ENCODE measurements at regions not wholly inside any gene's neighbourhood (a gene's known extent, or its start where the extent isn't known, plus 50 kb on each side); places are given as distances from the start of the nearest gene placed in this dataset.

GRCh38 chr6:4463236-4463635, 313.0 kb upstream of the CDYL start:
- TF ChIP-seq ZFX (IDR thresholded peaks at IDR 0.05) (no peak), CTCF (conservative IDR thresholded peaks at IDR 0.05) (no peak)
- H3K27ac ChIP-seq, result no peak overlapping the region

GRCh38 chr6:4460586-4461475, 315.4 kb upstream of the CDYL start:
- H3K27ac ChIP-seq, result no peak overlapping the region

GRCh38 chr6:4459996-4460395, 316.2 kb upstream of the CDYL start:
- TF ChIP-seq ZFX (IDR thresholded peaks at IDR 0.05) (no peak), CTCF (conservative IDR thresholded peaks at IDR 0.05) (no peak)
- H3K27ac ChIP-seq, result no peak overlapping the region

More at GRCh38 chr6:4460586-4461475, 315.4 kb upstream of the CDYL start:
- TF ChIP-seq ZFX (IDR thresholded peaks at IDR 0.05) (no peak), CTCF (conservative IDR thresholded peaks at IDR 0.05) (no peak)

- TF ChIP-seq CTCF (conservative IDR thresholded peaks at IDR 0.05) (no peak), ZFX (IDR thresholded peaks at IDR 0.05) (no peak)
- no peak overlapping the region for H3K27ac ChIP-seq
These were observed 317.2 kb upstream of the CDYL start for GRCh38 chr6:4459032-4459431.

GRCh38 chr6:4451718-4452117, 316.3 kb upstream of the ECI2 start:
- no peak for TF ChIP-seq ZFX (IDR thresholded peaks at IDR 0.05)
- no peak for TF ChIP-seq CTCF (conservative IDR thresholded peaks at IDR 0.05)
- H3K27ac ChIP-seq, result no peak overlapping the region

GRCh38 chr6:4451081-4451480, 315.7 kb upstream of the ECI2 start:
- H3K27ac ChIP-seq, result no peak overlapping the region
- TF ChIP-seq CTCF (conservative IDR thresholded peaks at IDR 0.05), result no peak
- no peak for TF ChIP-seq ZFX (IDR thresholded peaks at IDR 0.05)

GRCh38 chr6:4450237-4450636, 314.9 kb upstream of the ECI2 start:
- H3K27ac ChIP-seq, result no peak overlapping the region
- TF ChIP-seq CTCF (conservative IDR thresholded peaks at IDR 0.05) (no peak), ZFX (IDR thresholded peaks at IDR 0.05) (no peak)
